ENCODE measurements at regions not wholly inside any gene's neighbourhood (a gene's known extent, or its start where the extent isn't known, plus 50 kb on each side); places are given as distances from the start of the nearest gene placed in this dataset.

- H3K4me3 ChIP-seq, result no peak overlapping the region
- no peaks in the 10 kb centered on the region for H3K9me3 ChIP-seq
- TF ChIP-seq, protein P1, sequence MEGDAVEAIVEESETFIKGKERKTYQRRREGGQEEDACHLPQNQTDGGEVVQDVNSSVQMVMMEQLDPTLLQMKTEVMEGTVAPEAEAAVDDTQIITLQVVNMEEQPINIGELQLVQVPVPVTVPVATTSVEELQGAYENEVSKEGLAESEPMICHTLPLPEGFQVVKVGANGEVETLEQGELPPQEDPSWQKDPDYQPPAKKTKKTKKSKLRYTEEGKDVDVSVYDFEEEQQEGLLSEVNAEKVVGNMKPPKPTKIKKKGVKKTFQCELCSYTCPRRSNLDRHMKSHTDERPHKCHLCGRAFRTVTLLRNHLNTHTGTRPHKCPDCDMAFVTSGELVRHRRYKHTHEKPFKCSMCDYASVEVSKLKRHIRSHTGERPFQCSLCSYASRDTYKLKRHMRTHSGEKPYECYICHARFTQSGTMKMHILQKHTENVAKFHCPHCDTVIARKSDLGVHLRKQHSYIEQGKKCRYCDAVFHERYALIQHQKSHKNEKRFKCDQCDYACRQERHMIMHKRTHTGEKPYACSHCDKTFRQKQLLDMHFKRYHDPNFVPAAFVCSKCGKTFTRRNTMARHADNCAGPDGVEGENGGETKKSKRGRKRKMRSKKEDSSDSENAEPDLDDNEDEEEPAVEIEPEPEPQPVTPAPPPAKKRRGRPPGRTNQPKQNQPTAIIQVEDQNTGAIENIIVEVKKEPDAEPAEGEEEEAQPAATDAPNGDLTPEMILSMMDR (IDR thresholded peaks at IDR 0.05), result no peak
- H3K4me1 ChIP-seq, result no peaks in the 10 kb centered on the region
- intact Hi-C loops (cut with DNase I), result no loop called here
- H3K27me3 ChIP-seq, result no peaks in the 10 kb centered on the region
- H3K36me3 ChIP-seq, result no peaks in the 10 kb centered on the region
- no peak for DNase-seq
- no peak for ATAC-seq
- no peak overlapping the region for H3K27ac ChIP-seq
These were observed 1791.8 kb upstream of the WWC1 start for GRCh38 chr5:166499447-166500240.

GRCh38 chr5:166503506-166503905, 1787.9 kb upstream of the WWC1 start:
- Histone ChIP-seq H3K9me3 (no peaks in the 10 kb centered on the region), H3K4me1 (no peaks in the 10 kb centered on the region), H3K36me3 (no peaks in the 10 kb centered on the region), H3K27ac (no peak overlapping the region), H3K27me3 (no peaks in the 10 kb centered on the region), H3K4me3 (no peak overlapping the region)
- intact Hi-C loops (cut with DNase I), result no loop called here
- ATAC-seq (no peak), DNase-seq (no peak)
- TF ChIP-seq, protein P1 (IDR thresholded peaks at IDR 0.05), result no peak

- intact Hi-C loops (cut with DNase I), result no loop called here
- Histone ChIP-seq H3K4me3 (no peak overlapping the region), H3K4me1 (no peaks in the 10 kb centered on the region), H3K36me3 (no peaks in the 10 kb centered on the region), H3K27me3 (no peaks in the 10 kb centered on the region), H3K27ac (no peak overlapping the region), H3K9me3 (no peaks in the 10 kb centered on the region)
- DNase-seq (no peak), ATAC-seq (no peak)
- TF ChIP-seq, protein P1 (IDR thresholded peaks at IDR 0.05), result no peak
These were observed 1786.4 kb upstream of the WWC1 start for GRCh38 chr5:166505067-166505466.

GRCh38 chr5:166505544-166505943, 1785.9 kb upstream of the WWC1 start:
- intact Hi-C loops (cut with DNase I), result no loop called here
- DNase-seq (no peak), ATAC-seq (no peak)
- no peak overlapping the region for H3K27ac ChIP-seq
- H3K27me3 ChIP-seq, result no peaks in the 10 kb centered on the region
- H3K9me3 ChIP-seq, result no peaks in the 10 kb centered on the region
- no peaks in the 10 kb centered on the region for H3K4me1 ChIP-seq
- no peak overlapping the region for H3K4me3 ChIP-seq
- TF ChIP-seq, protein P1 (IDR thresholded peaks at IDR 0.05), result no peak
- H3K36me3 ChIP-seq, result no peaks in the 10 kb centered on the region

DNA sequence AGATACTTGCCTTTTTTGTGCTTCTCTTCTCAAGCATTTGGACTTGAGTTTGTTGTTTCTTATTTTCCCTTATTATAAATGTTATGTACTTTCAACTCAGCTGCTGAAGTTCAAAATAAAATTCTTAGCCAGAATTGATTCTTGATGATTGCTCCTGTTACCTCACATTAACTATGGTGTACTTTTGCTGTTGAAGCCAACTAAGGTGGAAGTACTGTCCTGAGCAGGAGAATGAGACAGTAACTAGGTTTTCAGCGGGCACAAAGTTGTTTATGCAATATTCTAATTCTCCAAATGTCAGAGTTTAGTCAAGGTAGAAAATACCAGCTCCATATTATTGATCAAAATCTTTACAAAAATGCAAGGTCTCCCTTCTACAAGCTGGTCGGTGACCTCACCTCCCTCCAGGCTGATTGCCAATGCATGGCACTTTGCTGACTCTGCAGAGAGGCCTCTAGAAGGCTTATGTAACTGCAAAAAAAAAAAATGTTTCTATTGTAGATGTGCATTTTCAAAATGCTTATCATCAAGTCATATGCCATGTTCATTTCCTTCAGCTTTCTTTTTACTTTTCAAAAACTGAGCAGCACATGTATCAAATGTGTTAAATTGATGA, 1783.5 kb upstream of the WWC1 start:
- Histone ChIP-seq H3K4me1 (no peaks in the 10 kb centered on the region), H3K4me3 (no peak overlapping the region), H3K36me3 (no peaks in the 10 kb centered on the region), H3K9me3 (no peaks in the 10 kb centered on the region), H3K27me3 (no peaks in the 10 kb centered on the region), H3K27ac (no peak overlapping the region)
- DNase-seq, result no peak
- intact Hi-C loops (cut with DNase I), result no loop called here
- ATAC-seq, result no peak
- TF ChIP-seq, protein P1 (IDR thresholded peaks at IDR 0.05), result no peak

All from upper lobe of right lung (tissue), 1 donor.